ENCODE measurements at regions not wholly inside any gene's neighbourhood (a gene's known extent, or its start where the extent isn't known, plus 50 kb on each side); places are given as distances from the start of the nearest gene placed in this dataset.

- no peak overlapping the region for H3K4me3 ChIP-seq (ENCODE audit: low read depth, low read length)
- TF ChIP-seq CTCF (IDR thresholded peaks at IDR 0.05; ENCODE audit: low read depth, low read length, missing control alignments): no peak
Observed at GRCh38 chr3:104514776-104515175, 851.9 kb upstream of the ALCAM start.

GRCh38 chr3:104519068-104519467 is 847.6 kb upstream of the ALCAM start:
- no peak for TF ChIP-seq CTCF (IDR thresholded peaks at IDR 0.05; ENCODE audit: low read depth, low read length, missing control alignments)
- peak overlapping the region; percentile 32; the same call in 1 of the 2 replicates for H3K4me3 ChIP-seq (ENCODE audit: low read depth, low read length)
- DNase-seq (ENCODE audit: low read depth): peak; percentile 67

More at GRCh38 chr3:104514776-104515175, 851.9 kb upstream of the ALCAM start:
- DNase-seq (ENCODE audit: low read depth): no peak

GRCh38 chr3:104519468-104520227 is 847.1 kb upstream of the ALCAM start:
- DNase-seq (ENCODE audit: low read depth): no peak
- peak overlapping the region; percentile 32; the same call in 1 of the 2 replicates for H3K4me3 ChIP-seq (ENCODE audit: low read depth, low read length)
- TF ChIP-seq CTCF (IDR thresholded peaks at IDR 0.05; ENCODE audit: low read depth, low read length, missing control alignments): no peak

- H3K4me3 ChIP-seq (ENCODE audit: low read depth, low read length): peak overlapping the region; percentile 31; the same call in 1 of the 2 replicates
- TF ChIP-seq CTCF (IDR thresholded peaks at IDR 0.05; ENCODE audit: low read depth, low read length, missing control alignments): no peak
- peak; percentile 76 for DNase-seq (ENCODE audit: low read depth)
Observed at GRCh38 chr3:104520228-104520655, 846.5 kb upstream of the ALCAM start.

- TF ChIP-seq CTCF (IDR thresholded peaks at IDR 0.05; ENCODE audit: low read depth, low read length, missing control alignments): no peak
- peak overlapping the region; percentile 54 for H3K4me3 ChIP-seq (ENCODE audit: low read depth, low read length)
- peak; percentile 80 for DNase-seq (ENCODE audit: low read depth)
Observed at GRCh38 chr3:104521606-104522336, 844.9 kb upstream of the ALCAM start.

- no peak for TF ChIP-seq CTCF (IDR thresholded peaks at IDR 0.05; ENCODE audit: low read depth, low read length, missing control alignments)
- DNase-seq (ENCODE audit: low read depth): peak; percentile 62
- peak overlapping the region; percentile 54 for H3K4me3 ChIP-seq (ENCODE audit: low read depth, low read length)
Observed at GRCh38 chr3:104523136-104523535, 843.6 kb upstream of the ALCAM start.

Measured in GM12864 (cell line).